ENCODE measurements at regions not wholly inside any gene's neighbourhood (a gene's known extent, or its start where the extent isn't known, plus 50 kb on each side); places are given as distances from the start of the nearest gene placed in this dataset.

DNA sequence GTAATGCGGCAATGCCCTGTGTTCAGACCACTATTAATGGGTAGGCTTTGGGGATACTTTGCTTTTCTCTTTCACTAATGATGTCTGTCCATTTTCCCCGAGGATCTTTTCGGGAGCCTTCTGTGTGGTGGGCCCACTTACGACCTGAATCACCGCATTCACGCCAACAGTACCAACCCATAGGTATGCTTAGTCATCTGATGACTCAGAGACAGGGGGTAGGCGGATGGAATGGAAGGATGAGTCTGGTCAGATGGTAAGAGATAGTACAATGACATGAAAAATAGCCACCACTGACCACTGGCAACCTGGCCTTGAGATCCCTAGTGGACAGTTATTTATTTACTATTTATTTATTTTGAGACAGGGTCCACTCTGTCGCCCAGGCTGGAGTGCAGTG, 76.0 kb upstream of the DHRSX start (continued):
- TF ChIP-seq, protein P1, sequence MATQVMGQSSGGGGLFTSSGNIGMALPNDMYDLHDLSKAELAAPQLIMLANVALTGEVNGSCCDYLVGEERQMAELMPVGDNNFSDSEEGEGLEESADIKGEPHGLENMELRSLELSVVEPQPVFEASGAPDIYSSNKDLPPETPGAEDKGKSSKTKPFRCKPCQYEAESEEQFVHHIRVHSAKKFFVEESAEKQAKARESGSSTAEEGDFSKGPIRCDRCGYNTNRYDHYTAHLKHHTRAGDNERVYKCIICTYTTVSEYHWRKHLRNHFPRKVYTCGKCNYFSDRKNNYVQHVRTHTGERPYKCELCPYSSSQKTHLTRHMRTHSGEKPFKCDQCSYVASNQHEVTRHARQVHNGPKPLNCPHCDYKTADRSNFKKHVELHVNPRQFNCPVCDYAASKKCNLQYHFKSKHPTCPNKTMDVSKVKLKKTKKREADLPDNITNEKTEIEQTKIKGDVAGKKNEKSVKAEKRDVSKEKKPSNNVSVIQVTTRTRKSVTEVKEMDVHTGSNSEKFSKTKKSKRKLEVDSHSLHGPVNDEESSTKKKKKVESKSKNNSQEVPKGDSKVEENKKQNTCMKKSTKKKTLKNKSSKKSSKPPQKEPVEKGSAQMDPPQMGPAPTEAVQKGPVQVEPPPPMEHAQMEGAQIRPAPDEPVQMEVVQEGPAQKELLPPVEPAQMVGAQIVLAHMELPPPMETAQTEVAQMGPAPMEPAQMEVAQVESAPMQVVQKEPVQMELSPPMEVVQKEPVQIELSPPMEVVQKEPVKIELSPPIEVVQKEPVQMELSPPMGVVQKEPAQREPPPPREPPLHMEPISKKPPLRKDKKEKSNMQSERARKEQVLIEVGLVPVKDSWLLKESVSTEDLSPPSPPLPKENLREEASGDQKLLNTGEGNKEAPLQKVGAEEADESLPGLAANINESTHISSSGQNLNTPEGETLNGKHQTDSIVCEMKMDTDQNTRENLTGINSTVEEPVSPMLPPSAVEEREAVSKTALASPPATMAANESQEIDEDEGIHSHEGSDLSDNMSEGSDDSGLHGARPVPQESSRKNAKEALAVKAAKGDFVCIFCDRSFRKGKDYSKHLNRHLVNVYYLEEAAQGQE (IDR thresholded peaks at IDR 0.05) = no peak
- TF ChIP-seq RXRA (IDR thresholded peaks at IDR 0.05) (no peak), RAD21 (IDR thresholded peaks at IDR 0.05) (no peak), FOXA1 (IDR thresholded peaks at IDR 0.05) (no peak), NR2F2 (IDR thresholded peaks at IDR 0.05) (no peak), EGR1 (IDR thresholded peaks at IDR 0.05; ENCODE audit: low read depth in 2 of 2) (no peak)
- TF ChIP-seq, protein P2, sequence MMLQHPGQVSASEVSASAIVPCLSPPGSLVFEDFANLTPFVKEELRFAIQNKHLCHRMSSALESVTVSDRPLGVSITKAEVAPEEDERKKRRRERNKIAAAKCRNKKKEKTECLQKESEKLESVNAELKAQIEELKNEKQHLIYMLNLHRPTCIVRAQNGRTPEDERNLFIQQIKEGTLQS (IDR thresholded peaks at IDR 0.05) = no peak

DNA sequence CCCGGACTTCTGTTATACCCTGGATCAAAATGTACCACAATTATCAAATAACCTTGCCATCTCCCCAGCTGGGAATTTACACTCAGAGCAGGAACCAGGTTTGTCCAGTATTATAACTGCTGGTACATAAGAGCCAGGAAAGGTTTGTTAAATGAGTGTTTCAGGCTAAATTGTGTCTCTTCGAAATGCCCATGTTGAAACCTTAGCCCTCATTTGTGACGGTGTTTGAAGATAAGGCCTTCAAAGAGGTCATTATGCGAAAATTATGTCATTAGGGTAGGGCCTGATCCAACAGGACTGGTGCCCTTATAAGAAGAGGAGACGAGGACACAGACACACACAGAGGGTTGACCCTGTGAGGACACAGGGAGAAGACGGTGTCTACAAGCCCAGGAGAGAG, 73.5 kb upstream of the DHRSX start:
- no peak overlapping the region for H3K27ac ChIP-seq (ENCODE audit: low read depth in 1 of 2, low read length in 2 of 2)
- no peaks in the 10 kb centered on the region for H3K4me1 ChIP-seq (ENCODE audit: control insufficient read depth in 4 of 4, insufficient read depth in 4 of 4, low read length in 3 of 4)
- DNase-seq (ENCODE audit: low spot score) = no peak
- H3K9me3 ChIP-seq (ENCODE audit: control insufficient read depth in 4 of 4, low read length in 3 of 4) = peaks cover 0 to 2% (median 0%) of the 10 kb centered on the region in 4 donors
- H3K9ac ChIP-seq (ENCODE audit: low read depth in 1 of 2, low read length in 2 of 2) = no peak overlapping the region
- 86% methylated on average over 6 of the region's 6 CpGs for WGBS
- H3K36me3 ChIP-seq (ENCODE audit: control insufficient read depth in 4 of 4, insufficient read depth in 3 of 4, low read depth in 1 of 4, low read length in 3 of 4) = no peaks in the 10 kb centered on the region
- H3K27me3 ChIP-seq (ENCODE audit: control insufficient read depth in 4 of 4, insufficient read depth in 4 of 4, low read length in 3 of 4) = no peaks in the 10 kb centered on the region
- no peak overlapping the region for H3K4me3 ChIP-seq (ENCODE audit: low read depth in 1 of 3, low read length in 3 of 3)
- TF ChIP-seq NR2F2 (IDR thresholded peaks at IDR 0.05) (no peak), HNF4A (conservative IDR thresholded peaks at IDR 0.05) (no peak), RXRA (IDR thresholded peaks at IDR 0.05) (no peak)

DNA sequence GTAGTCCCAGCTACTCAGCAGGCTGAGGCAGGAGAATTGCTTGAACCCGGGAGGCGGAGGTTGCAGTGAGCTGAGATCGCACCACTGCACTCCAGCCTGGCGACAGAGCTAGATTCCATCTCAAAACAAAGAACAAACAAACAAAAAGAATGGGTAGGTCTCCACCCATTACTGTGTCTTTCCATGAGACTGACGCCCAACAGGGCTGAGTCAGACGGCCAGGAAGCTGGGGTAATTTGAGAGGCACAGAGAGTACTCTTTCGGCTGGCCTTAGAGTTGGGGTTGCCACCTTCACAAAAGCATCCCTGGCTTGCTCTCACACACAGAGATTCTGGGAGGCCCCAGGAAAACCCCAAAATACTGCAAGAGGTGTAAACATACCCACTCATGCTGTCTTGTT, 72.0 kb upstream of the DHRSX start:
- no peaks in the 10 kb centered on the region for H3K27me3 ChIP-seq (ENCODE audit: control insufficient read depth in 4 of 4, insufficient read depth in 4 of 4, low read length in 3 of 4)
- TF ChIP-seq JUND (IDR thresholded peaks at IDR 0.05) = no peak
- no peak for TF ChIP-seq EGR1 (IDR thresholded peaks at IDR 0.05; ENCODE audit: low read depth in 2 of 2)
- no peak for TF ChIP-seq NR2F2 (IDR thresholded peaks at IDR 0.05)
- TF ChIP-seq, protein P1 (IDR thresholded peaks at IDR 0.05) = no peak
- TF ChIP-seq HNF4G (IDR thresholded peaks at IDR 0.05) = no peak
- no peak for TF ChIP-seq TAF1 (conservative IDR thresholded peaks at IDR 0.05)
- TF ChIP-seq FOXA2 (IDR thresholded peaks at IDR 0.05) = no peak
- no peak for TF ChIP-seq RXRA (IDR thresholded peaks at IDR 0.05)
- no peak for TF ChIP-seq HNF4A (conservative IDR thresholded peaks at IDR 0.05)
- TF ChIP-seq GABPA (IDR thresholded peaks at IDR 0.05 in 1 of 2, conservative IDR thresholded peaks at IDR 0.05 in 1 of 2) = no peak
- TF ChIP-seq, protein P2 (IDR thresholded peaks at IDR 0.05) = no peak
- 84% methylated on average over 7 of the region's 7 CpGs for WGBS
- H3K9me3 ChIP-seq (ENCODE audit: control insufficient read depth in 4 of 4, low read length in 3 of 4) = peaks cover 0 to 4% (median 0%) of the 10 kb centered on the region in 4 donors
- H3K4me1 ChIP-seq (ENCODE audit: control insufficient read depth in 4 of 4, insufficient read depth in 4 of 4, low read length in 3 of 4) = no peaks in the 10 kb centered on the region
- H3K4me3 ChIP-seq (ENCODE audit: low read depth in 1 of 3, low read length in 3 of 3) = no peak overlapping the region
- H3K9ac ChIP-seq (ENCODE audit: low read depth in 1 of 2, low read length in 2 of 2) = no peak overlapping the region
- DNase-seq (ENCODE audit: low spot score) = no peak
- no peaks in the 10 kb centered on the region for H3K36me3 ChIP-seq (ENCODE audit: control insufficient read depth in 4 of 4, insufficient read depth in 3 of 4, low read depth in 1 of 4, low read length in 3 of 4)
- no peak overlapping the region for H3K27ac ChIP-seq (ENCODE audit: low read depth in 1 of 2, low read length in 2 of 2)

Data from liver (tissue), 7 donors.